B cell (primary cell): ENCODE measurements at regions not wholly inside any gene's neighbourhood (a gene's known extent, or its start where the extent isn't known, plus 50 kb on each side); places are given as distances from the start of the nearest gene placed in this dataset.

Source experiments
- ATAC-seq: fragments of 200-7000 bp; cut with Tn5 transposase; one replicate; pipeline ENCODE4 v1.10.0; 2021; ENCODE audit warnings: low read depth, mild to moderate bottlenecking, moderate number of reproducible peaks, moderate library complexity
- CTCF ChIA-PET: fragments of 350-600 bp; sonication (Branson Sonifier 250); formaldehyde crosslinking; loops from one replicate; lab custom pipeline; 2021; ENCODE audit warnings: antibody characterized with exemption, inconsistent platforms; lab: Charles Lee
- POLR2A ChIA-PET: fragments of 350-600 bp; sonication (Branson Sonifier 250); formaldehyde crosslinking; loops from one replicate; lab custom pipeline; 2021; ENCODE audit warnings: antibody characterized with exemption; lab: Charles Lee
- DNase-seq: peaks from one replicate; pipeline ENCODE4 v3.0.0; 2013
- H2AFZ ChIP-seq: 2 replicates; pipeline ENCODE4 v1.6.1; 2012; ENCODE audit warnings: mild to moderate bottlenecking, low read depth, low read length; ENCODE audit not compliant: insufficient read depth, poor library complexity, severe bottlenecking
- H3K27ac ChIP-seq, 2 donors: 1 replicate in 1 of 2; 2 replicates in 1 of 2; pipeline ENCODE4 v1.5.1; 2012 to 2013; ENCODE audit warnings: low read length in 2 of 2, mild to moderate bottlenecking in 2 of 2, moderate library complexity in 1 of 2
- H3K27me3 ChIP-seq, 4 experiments: fragments of 200-600 bp in 1 of 4; sonication (generic) in 1 of 4; replicated peaks in 1 of 4; 1 replicate in 2 of 4; 2 replicates in 2 of 4; pipeline versions ENCODE4 v1.6.1 to v1.7.0; 2013 to 2016; ENCODE audit warnings: low read length in 3 of 4, mild to moderate bottlenecking in 2 of 4, mixed read lengths in 1 of 4, moderate library complexity in 1 of 4; ENCODE audit not compliant: insufficient read depth in 4 of 4, control insufficient read depth in 3 of 4; ENCODE audit errors: control extremely low read depth in 1 of 4
- H3K36me3 ChIP-seq, 2 experiments: replicated peaks in 1 of 2; 1 replicate in 1 of 2; 2 replicates in 1 of 2; pipeline versions ENCODE4 v1.6.1 to v1.7.1; 2013; ENCODE audit warnings: low read length in 1 of 2; ENCODE audit not compliant: insufficient read depth in 2 of 2, control insufficient read depth in 1 of 2; ENCODE audit errors: control extremely low read depth in 1 of 2, extremely low read depth in 1 of 2
- H3K4me1 ChIP-seq, 2 donors: fragments of 200-600 bp in 1 of 2; sonication (generic) in 1 of 2; 1 replicate in 1 of 2; 2 replicates in 1 of 2; pipeline versions ENCODE4 v1.5.1 to v1.6.1; 2013 to 2017; ENCODE audit warnings: low read length in 2 of 2; ENCODE audit not compliant: control insufficient read depth in 2 of 2, insufficient read depth in 2 of 2
- H3K4me2 ChIP-seq: replicated peaks from 2 replicates; pipeline ENCODE3; 2012; ENCODE audit warnings: mild to moderate bottlenecking, low read depth, low read length; ENCODE audit not compliant: poor library complexity, severe bottlenecking
- H3K4me3 ChIP-seq, 5 experiments: fragments of 200-600 bp in 1 of 5; sonication (generic) in 1 of 5; 1 replicate in 3 of 5; 2 replicates in 2 of 5; pipeline versions ENCODE4 v1.5.1 to v1.7.0; 2011 to 2016; ENCODE audit warnings: low read length in 4 of 5, mild to moderate bottlenecking in 4 of 5, low read depth in 2 of 5, control low read depth in 1 of 5, moderate library complexity in 1 of 5; ENCODE audit not compliant: insufficient read depth in 1 of 5; ENCODE audit errors: control extremely low read depth in 1 of 5, extremely low read depth in 1 of 5
- H3K79me2 ChIP-seq: fragments of 200-600 bp; sonication (generic); one replicate; pipeline ENCODE4 v1.6.0; 2016; ENCODE audit warnings: low read length; ENCODE audit not compliant: control insufficient read depth, insufficient read depth
- H3K9ac ChIP-seq: fragments of 200-600 bp; sonication (generic); 2 replicates; pipeline ENCODE4 v1.6.1; 2017; ENCODE audit warnings: mild to moderate bottlenecking, low read length, moderate library complexity
- H3K9me3 ChIP-seq, 3 donors: one replicate each; pipeline versions ENCODE4 v1.6.1 to v1.7.1; 2013; ENCODE audit warnings: low read length in 2 of 3; ENCODE audit not compliant: control insufficient read depth in 2 of 3, insufficient read depth in 1 of 3; ENCODE audit errors: control extremely low read depth in 1 of 3
- H4K20me1 ChIP-seq: 2 replicates; pipeline ENCODE4 v1.6.0; 2012; ENCODE audit warnings: mild to moderate bottlenecking, low read length; ENCODE audit not compliant: insufficient read depth, control insufficient read depth, poor library complexity, severe bottlenecking
- H3K27ac Mint-ChIP-seq: one replicate; pipeline ENCODE4 v1.8.0; 2021; ENCODE audit warnings: mixed read lengths
- H3K27me3 Mint-ChIP-seq: one replicate; pipeline ENCODE4 v1.8.0; 2021; ENCODE audit warnings: mixed read lengths
- H3K4me1 Mint-ChIP-seq: one replicate; pipeline ENCODE4 v1.8.0; 2021; ENCODE audit warnings: mixed read lengths
- H3K4me3 Mint-ChIP-seq: one replicate; pipeline ENCODE4 v1.8.0; 2021; ENCODE audit warnings: mixed read lengths
- H3K9me3 Mint-ChIP-seq: one replicate; pipeline ENCODE4 v1.8.0; 2022; ENCODE audit warnings: mixed read lengths; ENCODE audit not compliant: insufficient read depth
- CTCF ChIP-seq: fragments of 200-600 bp; IDR thresholded peaks from one replicate; pipeline ENCODE4 v1.8.0; 2022; ENCODE audit warnings: antibody characterized with exemption, mild to moderate bottlenecking
- EZH2 ChIP-seq: IDR thresholded peaks from 2 replicates; pipeline ENCODE4 v1.6.1; 2012; ENCODE audit warnings: borderline replicate concordance, low read depth, mild to moderate bottlenecking, moderate library complexity, low read length; ENCODE audit not compliant: insufficient read depth, poor library complexity, severe bottlenecking
- WGBS: methylation state at CpG from one replicate; pipeline ENCODE4 v1.1.5; 2013; ENCODE audit warnings: missing lambda C conversion rate; ENCODE audit not compliant: insufficient coverage; 5-methylcytosine and 5-hydroxymethylcytosine counted together
- intact Hi-C: fragments of 100-400 bp; cut with micrococcal nuclease; formaldehyde crosslinking; loops from one replicate; pipeline ENCODE4 v1.10.0; 2022

GRCh38 chr18:1394966-1395365 lies 490.3 kb downstream of the ADCYAP1 start:
- intact Hi-C loops, result no loop called here
- WGBS, result 93% methylated on average over 3 of the region's 5 CpGs

GRCh38 chr18:1408376-1408775 lies 503.7 kb downstream of the ADCYAP1 start:
- no peak overlapping the region for H3K4me3 ChIP-seq
- DNase-seq (no peak), ATAC-seq (no peak)
- Mint-ChIP-seq H3K4me1 (no peaks in the 10 kb centered on the region), H3K27me3 (no peaks in the 10 kb centered on the region), H3K27ac (no peak overlapping the region), H3K9me3 (no peaks in the 10 kb centered on the region), H3K4me3 (no peak overlapping the region)
- no peaks in the 10 kb centered on the region for H3K36me3 ChIP-seq
- ChIA-PET CTCF (no interaction called here), POLR2A (no interaction called here)
- no CpG with 5 or more reads among the region's 2 CpGs for WGBS
- no peaks in the 10 kb centered on the region for H3K4me1 ChIP-seq
- no peak for TF ChIP-seq CTCF
- no peak for TF ChIP-seq EZH2
- no peak overlapping the region for H3K9ac ChIP-seq
- no peaks in the 10 kb centered on the region for H4K20me1 ChIP-seq
- H3K79me2 ChIP-seq, result no peaks in the 10 kb centered on the region
- H2AFZ ChIP-seq, result no peak overlapping the region
- no peaks in the 10 kb centered on the region for H3K27me3 ChIP-seq
- H3K4me2 ChIP-seq, result no peak overlapping the region
- no peak overlapping the region for H3K27ac ChIP-seq
- intact Hi-C loops, result no loop called here
- no peaks in the 10 kb centered on the region for H3K9me3 ChIP-seq

More at GRCh38 chr18:1394966-1395365, 490.3 kb downstream of the ADCYAP1 start:
- Histone ChIP-seq H2AFZ (no peak overlapping the region), H3K4me3 (no peak overlapping the region), H3K4me1 (no peaks in the 10 kb centered on the region), H3K79me2 (no peaks in the 10 kb centered on the region), H3K4me2 (no peak overlapping the region), H3K36me3 (no peaks in the 10 kb centered on the region), H3K27ac (no peak overlapping the region), H4K20me1 (no peaks in the 10 kb centered on the region), H3K27me3 (no peaks in the 10 kb centered on the region), H3K9ac (no peak overlapping the region), H3K9me3 (no peaks in the 10 kb centered on the region)
- ATAC-seq (no peak), DNase-seq (no peak)
- Mint-ChIP-seq H3K4me3 (no peak overlapping the region), H3K4me1 (no peaks in the 10 kb centered on the region), H3K27me3 (no peaks in the 10 kb centered on the region), H3K9me3 (no peaks in the 10 kb centered on the region), H3K27ac (no peak overlapping the region)
- TF ChIP-seq CTCF (no peak), EZH2 (no peak)
- ChIA-PET POLR2A (no interaction called here), CTCF (no interaction called here)
